ENCODE measurements at regions not wholly inside any gene's neighbourhood (a gene's known extent, or its start where the extent isn't known, plus 50 kb on each side); places are given as distances from the start of the nearest gene placed in this dataset.

- ATAC-seq: no peak
- no peak for DNase-seq (ENCODE audit: missing footprints)
- intact Hi-C loops (cut with DNase I): no loop called here
Measured at GRCh38 chr16:5448798-5449197, 351.2 kb upstream of the EEF2KMT start.

DNA sequence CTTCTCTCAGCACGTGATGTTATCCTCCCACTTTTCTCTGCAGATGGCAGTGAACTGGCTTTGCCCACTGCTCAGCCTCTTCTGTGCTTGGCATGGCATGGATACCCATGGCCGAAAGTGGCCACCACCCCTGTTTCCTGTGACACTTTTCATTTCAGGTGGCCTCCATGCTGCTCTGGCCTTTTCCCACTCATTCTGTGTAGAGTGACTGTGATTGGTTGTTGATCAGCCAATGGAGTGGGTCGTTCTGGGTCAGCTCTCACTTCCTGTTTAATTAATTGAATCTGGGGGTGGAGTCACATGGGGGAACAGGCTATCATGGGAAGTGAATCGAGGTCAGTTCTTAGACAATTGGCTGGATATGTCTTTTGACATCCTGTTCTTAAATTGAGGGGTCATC lies 350.1 kb upstream of the EEF2KMT start:
- ATAC-seq (no peak), DNase-seq (ENCODE audit: missing footprints) (no peak)
- intact Hi-C loops (cut with DNase I): no loop called here

DNA sequence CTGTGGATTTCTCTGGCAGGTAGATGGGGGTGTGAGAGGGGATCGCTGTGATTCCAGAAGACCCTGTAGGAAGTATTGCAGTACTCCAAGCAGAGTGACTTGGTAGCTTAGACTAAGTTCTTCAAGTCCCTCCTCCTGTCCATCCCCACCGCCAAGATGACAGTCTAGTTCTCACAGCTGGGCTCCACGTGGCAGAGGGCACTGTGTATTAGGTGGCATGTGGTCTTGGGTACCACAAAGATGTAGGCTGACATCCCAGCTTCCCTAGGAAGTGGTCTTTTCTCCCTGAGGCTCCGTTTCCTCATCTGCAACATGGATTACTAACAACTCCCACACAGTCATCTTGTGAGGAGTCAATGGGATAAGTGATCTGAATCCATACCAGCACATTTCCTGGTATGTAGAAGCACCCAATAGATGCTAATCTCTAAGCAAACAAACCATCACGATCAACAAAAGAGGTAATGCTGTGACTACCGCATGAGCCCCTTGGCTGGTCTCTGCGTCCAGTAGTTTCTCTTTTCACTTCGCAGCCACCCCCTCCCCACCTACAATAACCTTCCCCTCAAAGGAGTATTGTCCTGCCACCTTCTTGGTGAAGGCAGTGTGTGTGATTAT lies 349.1 kb upstream of the EEF2KMT start:
- no peak for ATAC-seq
- intact Hi-C loops (cut with DNase I): no loop called here
- no peak for DNase-seq (ENCODE audit: missing footprints)

DNA sequence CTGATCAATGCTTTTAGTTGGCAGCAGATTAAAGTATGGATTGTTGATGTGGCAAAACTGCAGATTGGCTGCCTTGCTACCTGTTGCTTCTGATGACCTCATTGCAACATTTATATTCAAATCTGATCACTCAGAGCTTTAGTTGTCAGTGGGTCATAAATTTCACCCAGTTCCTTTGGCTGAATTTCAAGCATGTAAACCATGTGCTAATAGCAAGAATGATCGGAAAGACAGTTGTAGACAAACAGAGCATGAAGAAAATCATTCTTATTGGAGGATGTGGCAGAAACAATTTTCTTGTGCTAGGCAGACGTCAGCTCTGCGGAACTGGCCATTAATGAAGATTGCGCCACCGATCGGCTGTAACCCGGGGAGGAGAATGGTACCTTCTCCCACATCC lies 346.6 kb upstream of the EEF2KMT start:
- intact Hi-C loops (cut with DNase I): no loop called here
- ATAC-seq (no peak), DNase-seq (ENCODE audit: missing footprints) (no peak)

- DNase-seq (ENCODE audit: missing footprints) (no peak), ATAC-seq (no peak)
- intact Hi-C loops (cut with DNase I): no loop called here
Measured at GRCh38 chr16:5442986-5443385, 345.4 kb upstream of the EEF2KMT start.

GRCh38 chr16:5442054-5442453 lies 344.5 kb upstream of the EEF2KMT start:
- no peak for ATAC-seq
- no peak for DNase-seq (ENCODE audit: missing footprints)
- intact Hi-C loops (cut with DNase I): no loop called here

DNA sequence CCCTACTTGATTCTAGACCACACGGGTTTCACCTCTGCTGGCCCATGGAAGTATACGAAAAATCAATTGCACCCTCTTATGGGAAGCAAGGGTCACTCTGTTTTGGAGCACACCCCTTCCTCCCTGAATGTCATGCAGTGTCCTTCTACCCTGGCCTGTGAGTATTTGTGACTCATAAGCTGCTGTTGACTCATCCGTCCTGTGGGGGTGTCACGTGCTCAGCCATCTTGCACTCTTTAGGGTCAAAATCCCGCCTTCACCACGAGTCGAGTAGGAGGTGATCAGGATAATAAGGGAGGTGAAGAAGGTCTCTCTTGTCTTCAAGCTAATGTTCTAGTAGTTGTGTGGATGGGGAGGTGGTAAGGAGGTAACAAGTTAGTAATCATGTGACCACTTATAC lies 341.0 kb upstream of the EEF2KMT start:
- ATAC-seq (no peak), DNase-seq (ENCODE audit: missing footprints) (no peak)
- intact Hi-C loops (cut with DNase I): no loop called here

GRCh38 chr16:5433587-5433986 lies 336.0 kb upstream of the EEF2KMT start:
- ATAC-seq (no peak), DNase-seq (ENCODE audit: missing footprints) (no peak)
- intact Hi-C loops (cut with DNase I): no loop called here

GRCh38 chr16:5432166-5432565 lies 334.6 kb upstream of the EEF2KMT start:
- ATAC-seq: no peak
- DNase-seq (ENCODE audit: missing footprints): no peak
- intact Hi-C loops (cut with DNase I): no loop called here

GRCh38 chr16:5430598-5430997 lies 333.0 kb upstream of the EEF2KMT start:
- DNase-seq (ENCODE audit: missing footprints): no peak
- no peak for ATAC-seq
- intact Hi-C loops (cut with DNase I): no loop called here

GRCh38 chr16:5428932-5429331 lies 331.3 kb upstream of the EEF2KMT start:
- intact Hi-C loops (cut with DNase I): no loop called here
- no peak for ATAC-seq

GRCh38 chr16:5427571-5427970 lies 330.0 kb upstream of the EEF2KMT start:
- DNase-seq (ENCODE audit: missing footprints) (no peak), ATAC-seq (no peak)
- intact Hi-C loops (cut with DNase I): no loop called here

More at GRCh38 chr16:5428932-5429331, 331.3 kb upstream of the EEF2KMT start:
- DNase-seq (ENCODE audit: missing footprints): no peak

- DNase-seq (ENCODE audit: missing footprints) (no peak), ATAC-seq (no peak)
- intact Hi-C loops (cut with DNase I): no loop called here
Measured at GRCh38 chr16:5422643-5423496, 325.3 kb upstream of the EEF2KMT start.

GRCh38 chr16:5422047-5422446 lies 324.5 kb upstream of the EEF2KMT start:
- no peak for DNase-seq (ENCODE audit: missing footprints)
- intact Hi-C loops (cut with DNase I): no loop called here
- ATAC-seq: no peak

DNA sequence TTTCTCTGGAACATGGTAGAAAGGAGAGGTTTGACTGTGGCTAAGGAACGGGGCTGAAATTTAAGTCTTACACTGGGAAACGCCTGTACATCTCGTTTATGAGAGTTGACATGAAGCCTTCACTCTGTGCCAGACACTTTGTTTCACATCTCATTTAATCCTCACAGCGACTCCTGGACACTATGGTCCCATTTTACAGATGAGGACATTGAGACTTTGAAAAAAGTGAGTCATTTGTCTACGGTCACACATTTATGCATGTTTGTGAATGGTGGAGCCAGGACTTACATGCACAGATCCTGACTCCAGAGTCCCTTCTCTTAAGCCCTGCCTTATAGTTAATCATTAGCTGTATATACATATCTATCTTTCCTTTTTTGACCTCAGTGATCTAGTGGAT lies 318.4 kb upstream of the EEF2KMT start:
- intact Hi-C loops (cut with DNase I): no loop called here
- ATAC-seq: no peak
- DNase-seq (ENCODE audit: missing footprints): no peak

GRCh38 chr16:5415123-5415522 lies 317.5 kb upstream of the EEF2KMT start:
- ATAC-seq: no peak
- no peak for DNase-seq (ENCODE audit: missing footprints)
- intact Hi-C loops (cut with DNase I): no loop called here

DNA sequence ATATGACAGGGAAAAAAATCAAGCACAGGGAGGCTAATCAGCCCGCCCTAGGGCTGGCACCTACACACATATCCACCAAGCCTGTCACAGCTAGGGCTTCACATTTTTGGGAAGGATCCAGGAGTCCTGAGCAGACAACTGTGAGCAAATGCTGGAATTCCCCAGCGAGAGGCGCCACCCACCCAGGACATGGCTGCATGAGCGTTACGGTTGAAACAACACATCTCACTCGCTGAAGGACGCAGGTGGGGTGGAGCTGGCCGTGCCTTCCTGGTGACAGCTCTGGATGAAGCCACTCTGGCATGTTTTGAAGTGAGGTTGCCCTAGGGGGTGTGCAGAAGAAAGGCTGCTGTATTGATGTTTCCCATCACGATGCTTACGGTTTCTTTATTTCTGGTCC lies 315.1 kb upstream of the EEF2KMT start:
- DNase-seq (ENCODE audit: missing footprints) (no peak), ATAC-seq (no peak)
- intact Hi-C loops (cut with DNase I): no loop called here

DNA sequence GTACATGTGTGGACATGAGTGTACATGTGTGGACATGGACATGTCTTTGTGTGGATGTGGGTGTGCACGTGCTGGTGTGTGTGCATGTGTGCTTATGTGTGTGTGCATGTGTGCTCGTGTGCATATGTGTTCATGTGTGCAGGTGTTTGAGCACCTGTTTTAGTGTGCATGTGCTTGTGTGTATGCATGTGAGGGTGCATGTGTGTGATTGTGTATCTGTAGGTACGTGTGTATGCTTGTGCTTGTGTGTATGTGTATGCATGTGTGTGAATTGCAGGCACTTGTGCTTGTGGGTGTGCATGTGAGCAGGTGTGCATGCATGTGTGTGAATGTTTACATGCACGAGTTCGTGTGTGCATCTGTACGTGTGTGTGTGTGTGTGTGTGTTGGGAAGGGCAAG lies 300.6 kb upstream of the EEF2KMT start:
- ATAC-seq: no peak
- intact Hi-C loops (cut with DNase I): no loop called here

DNA sequence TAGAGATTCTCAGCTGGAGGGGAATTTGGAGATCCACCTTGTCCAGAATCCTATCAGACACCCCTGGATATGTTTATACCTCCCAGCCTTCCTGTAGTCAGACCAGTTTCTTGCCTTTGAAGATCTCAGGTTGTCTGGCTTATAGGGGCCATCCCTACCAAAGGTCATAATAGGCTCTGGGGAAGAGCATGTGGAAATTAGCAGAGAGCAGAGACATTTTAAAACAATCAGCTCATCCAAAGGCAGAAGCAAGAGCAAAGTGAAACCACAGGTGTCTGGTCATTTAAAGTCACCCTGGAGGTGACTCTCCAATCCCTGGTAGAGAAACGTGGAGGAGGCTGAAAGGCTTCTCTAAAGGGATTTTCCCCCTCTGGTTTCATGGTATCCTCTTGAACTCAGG lies 299.3 kb upstream of the EEF2KMT start:
- DNase-seq (ENCODE audit: missing footprints): no peak
- no peak for ATAC-seq
- intact Hi-C loops (cut with DNase I): no loop called here

More for the DNA sequence above, 300.6 kb upstream of the EEF2KMT start:
- DNase-seq (ENCODE audit: missing footprints): no peak

- DNase-seq (ENCODE audit: missing footprints): no peak
- intact Hi-C loops (cut with DNase I): no loop called here
- no peak for ATAC-seq
Measured at GRCh38 chr16:5393070-5393469, 295.5 kb upstream of the EEF2KMT start.

DNA sequence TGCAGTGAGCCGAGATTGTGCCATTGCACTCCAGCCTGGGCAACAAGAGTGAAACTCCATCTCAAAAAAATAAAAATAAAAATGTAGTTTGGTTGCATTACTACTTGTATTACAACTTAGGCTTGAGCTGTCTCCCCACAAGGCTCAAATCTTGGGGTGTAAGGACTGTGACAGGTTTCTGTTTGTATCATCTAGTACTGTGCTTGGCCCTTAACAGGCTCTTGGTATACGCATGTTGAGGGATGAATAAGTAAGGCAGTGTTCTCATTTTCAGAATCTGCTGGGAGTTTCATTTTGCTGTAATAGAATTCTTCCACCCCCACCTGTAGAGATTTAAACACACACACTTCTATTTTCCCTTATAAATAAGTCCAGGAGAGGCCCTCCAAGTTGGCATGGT lies 289.4 kb upstream of the EEF2KMT start:
- DNase-seq (ENCODE audit: missing footprints) (no peak), ATAC-seq (no peak)
- intact Hi-C loops (cut with DNase I): no loop called here
